SU-DHL-6 (cell line): ENCODE measurements at regions not wholly inside any gene's neighbourhood (a gene's known extent, or its start where the extent isn't known, plus 50 kb on each side); places are given as distances from the start of the nearest gene placed in this dataset.

ENCODE experiments used
- H2AFZ ChIP-seq: fragments of 200-600 bp; sonication (generic); 2 replicates; pipeline ENCODE4 v1.6.1; 2014; ENCODE audit warnings: low read depth, mild to moderate bottlenecking, moderate library complexity, mixed read lengths, antibody characterized with exemption, low read length; ENCODE audit not compliant: severe bottlenecking
- H3F3A ChIP-seq: fragments of 200-600 bp; shearing (Covaris generic); 2 replicates; pipeline ENCODE4 v1.6.0; 2016; ENCODE audit warnings: antibody characterized with exemption, mild to moderate bottlenecking; ENCODE audit not compliant: insufficient read depth
- H3K27ac ChIP-seq: fragments of 200-600 bp; sonication (generic); 2 replicates; pipeline ENCODE4 v1.5.1; 2016; ENCODE audit warnings: low read depth, mild to moderate bottlenecking, low read length, moderate library complexity, mixed read lengths
- H3K27me3 ChIP-seq: fragments of 200-600 bp; sonication (generic), shearing (Covaris generic); 2 replicates; pipeline ENCODE4 v1.6.0; 2014; ENCODE audit warnings: mild to moderate bottlenecking, low read length
- H3K36me3 ChIP-seq: fragments of 200-600 bp; sonication (generic); 2 replicates; pipeline ENCODE4 v1.6.1; 2014; ENCODE audit warnings: mild to moderate bottlenecking, low read length, mixed read lengths
- H3K4me2 ChIP-seq: fragments of 300-600, 200-600 bp; shearing (Covaris generic), sonication (generic); 2 replicates; pipeline ENCODE4 v1.6.0; 2014; ENCODE audit warnings: low read length, low read depth, mild to moderate bottlenecking; ENCODE audit not compliant: poor library complexity, severe bottlenecking
- H3K4me3 ChIP-seq: fragments of 200-600 bp; sonication (generic); 2 replicates; pipeline ENCODE4 v1.5.1; 2014; ENCODE audit warnings: antibody characterized with exemption, low read length, mild to moderate bottlenecking, mixed read lengths; ENCODE audit not compliant: insufficient read depth, poor library complexity, severe bottlenecking
- H3K79me2 ChIP-seq: fragments of 200-600 bp; sonication (generic); 2 replicates; pipeline ENCODE4 v1.6.1; 2014; ENCODE audit warnings: mild to moderate bottlenecking, low read length, moderate library complexity; ENCODE audit not compliant: insufficient read depth
- H3K9ac ChIP-seq: fragments of 200-600 bp; sonication (generic); 2 replicates; pipeline ENCODE4 v1.7.0; 2014; ENCODE audit warnings: mild to moderate bottlenecking, low read length
- H3K9me2 ChIP-seq: fragments of 200-600 bp; sonication (generic); replicated peaks from 2 replicates; pipeline ENCODE4 v1.6.1; 2014; ENCODE audit warnings: low read length; ENCODE audit not compliant: insufficient read depth
- H3K9me3 ChIP-seq: fragments of 200-600 bp; sonication (generic); 2 replicates; pipeline ENCODE4 v1.6.1; 2014; ENCODE audit warnings: low read length, mixed read lengths; ENCODE audit not compliant: insufficient read depth
- H4K20me1 ChIP-seq: fragments of 200-600 bp; sonication (generic); 2 replicates; pipeline ENCODE4 v1.6.1; 2014; ENCODE audit warnings: low read depth, mild to moderate bottlenecking, antibody characterized with exemption, low read length, moderate library complexity, mixed read lengths
- EZH2phosphoT487 ChIP-seq: fragments of 200-600 bp; sonication (generic), shearing (Covaris generic); conservative IDR thresholded peaks from 2 replicates; pipeline ENCODE4 v1.6.1; 2018; ENCODE audit warnings: mild to moderate bottlenecking, antibody characterized with exemption, low read length, moderate library complexity, mixed read lengths
- TF ChIP-seq, protein P1 (sequence below): fragments of 200-600 bp; sonication (generic); IDR thresholded peaks from one replicate; pipeline ENCODE4 v1.5.1; 2017; ENCODE audit warnings: antibody characterized with exemption, mild to moderate bottlenecking, low read length, moderate library complexity; ENCODE audit not compliant: insufficient read depth, poor library complexity, severe bottlenecking

GRCh38 chr1:182185842-182186756 lies 124.6 kb upstream of the ZNF648 start:
- Histone ChIP-seq H3K27ac (no peak overlapping the region), H3K79me2 (no peaks in the 10 kb centered on the region), H3K9me3 (no peaks in the 10 kb centered on the region), H3K36me3 (no peaks in the 10 kb centered on the region), H3K9ac (no peak overlapping the region), H3K9me2 (no peaks in the 10 kb centered on the region), H3K27me3 (no peaks in the 10 kb centered on the region), H4K20me1 (no peaks in the 10 kb centered on the region), H3K4me2 (no peak overlapping the region), H3K4me3 (no peak overlapping the region), H2AFZ (no peak overlapping the region), H3F3A (no peaks in the 10 kb centered on the region)
- TF ChIP-seq EZH2phosphoT487 = no peak
- TF ChIP-seq, protein P1, sequence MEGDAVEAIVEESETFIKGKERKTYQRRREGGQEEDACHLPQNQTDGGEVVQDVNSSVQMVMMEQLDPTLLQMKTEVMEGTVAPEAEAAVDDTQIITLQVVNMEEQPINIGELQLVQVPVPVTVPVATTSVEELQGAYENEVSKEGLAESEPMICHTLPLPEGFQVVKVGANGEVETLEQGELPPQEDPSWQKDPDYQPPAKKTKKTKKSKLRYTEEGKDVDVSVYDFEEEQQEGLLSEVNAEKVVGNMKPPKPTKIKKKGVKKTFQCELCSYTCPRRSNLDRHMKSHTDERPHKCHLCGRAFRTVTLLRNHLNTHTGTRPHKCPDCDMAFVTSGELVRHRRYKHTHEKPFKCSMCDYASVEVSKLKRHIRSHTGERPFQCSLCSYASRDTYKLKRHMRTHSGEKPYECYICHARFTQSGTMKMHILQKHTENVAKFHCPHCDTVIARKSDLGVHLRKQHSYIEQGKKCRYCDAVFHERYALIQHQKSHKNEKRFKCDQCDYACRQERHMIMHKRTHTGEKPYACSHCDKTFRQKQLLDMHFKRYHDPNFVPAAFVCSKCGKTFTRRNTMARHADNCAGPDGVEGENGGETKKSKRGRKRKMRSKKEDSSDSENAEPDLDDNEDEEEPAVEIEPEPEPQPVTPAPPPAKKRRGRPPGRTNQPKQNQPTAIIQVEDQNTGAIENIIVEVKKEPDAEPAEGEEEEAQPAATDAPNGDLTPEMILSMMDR = no peak

- Histone ChIP-seq H3K9ac (no peak overlapping the region), H4K20me1 (no peaks in the 10 kb centered on the region), H3K4me3 (no peak overlapping the region), H3K27me3 (no peaks in the 10 kb centered on the region), H3K9me2 (no peaks in the 10 kb centered on the region), H3K36me3 (no peaks in the 10 kb centered on the region), H3F3A (no peaks in the 10 kb centered on the region), H3K4me2 (no peak overlapping the region), H2AFZ (no peak overlapping the region), H3K27ac (no peak overlapping the region), H3K9me3 (no peaks in the 10 kb centered on the region), H3K79me2 (no peaks in the 10 kb centered on the region)
- no peak for TF ChIP-seq EZH2phosphoT487
- TF ChIP-seq, protein P1 = no peak
Observed at GRCh38 chr1:182185136-182185535, 123.6 kb upstream of the ZNF648 start.

DNA sequence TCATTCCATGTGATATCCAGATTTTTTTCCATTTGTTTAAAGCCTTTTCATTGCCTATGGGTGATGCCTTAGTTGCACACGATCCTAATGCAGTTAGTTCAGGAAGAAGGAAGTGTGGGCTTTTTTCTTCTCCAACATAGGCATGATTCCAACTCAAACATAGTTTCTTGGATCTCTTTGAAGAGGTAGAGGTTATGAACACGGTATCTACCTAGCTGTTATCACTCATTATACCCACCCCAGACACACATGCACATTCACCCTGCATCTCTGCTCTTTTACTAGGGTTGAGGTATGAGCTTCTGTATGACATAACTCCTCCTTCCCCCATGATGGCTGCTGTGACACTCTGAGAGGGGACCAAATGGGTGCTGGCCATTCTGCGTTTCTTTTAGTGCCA lies 122.1 kb upstream of the ZNF648 start:
- H3K9me3 ChIP-seq = no peaks in the 10 kb centered on the region
- no peak overlapping the region for H3K4me2 ChIP-seq
- H3K4me3 ChIP-seq = no peak overlapping the region
- no peak overlapping the region for H3K9ac ChIP-seq
- H3K27ac ChIP-seq = no peak overlapping the region
- H3K79me2 ChIP-seq = no peaks in the 10 kb centered on the region
- no peaks in the 10 kb centered on the region for H3K9me2 ChIP-seq
- H4K20me1 ChIP-seq = no peaks in the 10 kb centered on the region
- H3K36me3 ChIP-seq = no peaks in the 10 kb centered on the region
- H3K27me3 ChIP-seq = no peaks in the 10 kb centered on the region
- H3F3A ChIP-seq = no peaks in the 10 kb centered on the region
- no peak for TF ChIP-seq EZH2phosphoT487
- TF ChIP-seq, protein P1 = no peak
- no peak overlapping the region for H2AFZ ChIP-seq
